Upper lobe of left lung (tissue), 6 donors: ENCODE measurements at regions not wholly inside any gene's neighbourhood (a gene's known extent, or its start where the extent isn't known, plus 50 kb on each side); places are given as distances from the start of the nearest gene placed in this dataset.

ENCODE experiments used
- ATAC-seq, 2 donors: fragments of 200-7000 bp; cut with Tn5 transposase; one replicate each; pipeline ENCODE4 v1.9.1; 2022; ENCODE audit warnings: mild to moderate bottlenecking in 2 of 2, moderate library complexity in 2 of 2; ENCODE audit not compliant: low FRiP score in 2 of 2
- DNase-seq, 2 donors: peaks; one replicate each; pipeline ENCODE4 v3.0.0-alpha.2; 2019 to 2020
- H3K27ac ChIP-seq, 4 donors: fragments of 200-600 bp; sonication (generic); one replicate each; pipeline ENCODE4 v1.5.1; 2016 to 2019
- H3K27me3 ChIP-seq, 4 donors: fragments of 200-600 bp; sonication (generic); one replicate each; pipeline ENCODE4 v1.5.1; 2017 to 2019
- H3K36me3 ChIP-seq, 4 donors: fragments of 200-600 bp; sonication (generic); one replicate each; pipeline ENCODE4 v1.5.1; 2016 to 2019
- H3K4me1 ChIP-seq, 4 donors: fragments of 200-600 bp; sonication (generic); one replicate each; pipeline ENCODE4 v1.5.1; 2018 to 2019
- H3K4me3 ChIP-seq, 4 donors: fragments of 200-600 bp; sonication (generic); one replicate each; pipeline ENCODE4 v1.5.1; 2017 to 2019; ENCODE audit warnings: mild to moderate bottlenecking in 2 of 4, moderate library complexity in 1 of 4
- H3K9me3 ChIP-seq, 4 donors: fragments of 200-600 bp; sonication (generic); one replicate each; pipeline ENCODE4 v1.5.1; 2018 to 2019
- CTCF ChIP-seq, 6 experiments: fragments of 450-650 bp in 4 of 6; fragments of 200-600 bp in 2 of 6; sonication (generic) in 2 of 6; IDR thresholded peaks; one replicate each; pipeline ENCODE4 v1.5.1; 2016 to 2019; ENCODE audit warnings: antibody characterized with exemption in 6 of 6
- EP300 ChIP-seq, 4 donors: sonication (generic); formaldehyde crosslinking; IDR thresholded peaks; one replicate each; pipeline ENCODE4 v1.5.1; 2017; ENCODE audit warnings: antibody characterized with exemption in 4 of 4, control low read depth in 2 of 4
- POLR2A ChIP-seq, 4 donors: fragments of 450-650 bp; IDR thresholded peaks; one replicate each; pipeline ENCODE4 v1.5.1; 2016 to 2017; ENCODE audit warnings: antibody characterized with exemption in 4 of 4, mild to moderate bottlenecking in 2 of 4
- POLR2AphosphoS5 ChIP-seq, 2 donors: sonication (generic); formaldehyde crosslinking; IDR thresholded peaks; one replicate each; pipeline ENCODE4 v1.5.1; 2017; ENCODE audit warnings: antibody characterized with exemption in 2 of 2
- WGBS, 2 donors: methylation state at CpG; one replicate each; pipeline ENCODE4 v1.1.5; 2017 to 2018; 5-methylcytosine and 5-hydroxymethylcytosine counted together
- donor health status: DM: no; HTN: no; CAD: no; lungs with moderate emphysema.
- donor health status: DM: no; HTN: yes; CAD: no; lungs with severe emphysema.

DNA sequence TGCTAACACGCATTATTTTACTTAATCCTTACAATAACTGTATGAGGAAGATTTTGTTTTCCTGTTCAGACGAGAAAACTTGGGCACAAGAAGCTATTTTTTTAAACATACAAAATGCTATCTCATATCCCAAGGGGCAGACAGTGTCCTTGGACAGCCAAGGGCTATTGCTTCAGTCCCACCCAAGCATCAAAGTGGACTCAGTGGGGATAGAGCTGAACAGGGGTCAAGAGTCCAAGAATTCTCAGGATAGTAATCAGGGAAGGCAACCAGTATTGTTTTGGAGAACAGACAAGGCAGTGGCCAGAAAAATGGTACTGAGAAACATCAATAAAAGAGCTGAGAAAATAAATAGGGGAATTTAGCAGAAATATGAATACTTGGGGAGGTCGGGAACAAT is 465.7 kb downstream of the PLPP3 start:
- ATAC-seq, result no peak
- no peak overlapping the region for H3K4me3 ChIP-seq
- 78% methylated on average over 3 of the region's 3 CpGs for WGBS, 2 donors
- no peaks in the 10 kb centered on the region for H3K36me3 ChIP-seq
- H3K27ac ChIP-seq, result no peak overlapping the region
- H3K27me3 ChIP-seq, result no peaks in the 10 kb centered on the region
- no peak for DNase-seq
- peaks cover 0 to 9% (median 2%) of the 10 kb centered on the region in 4 donors for H3K9me3 ChIP-seq
- TF ChIP-seq POLR2A (IDR thresholded peaks at IDR 0.05) (no peak), EP300 (IDR thresholded peaks at IDR 0.05) (no peak), CTCF (IDR thresholded peaks at IDR 0.05) (no peak)
- no peaks in the 10 kb centered on the region for H3K4me1 ChIP-seq

GRCh38 chr1:56107275-56107638 is 472.1 kb downstream of the PLPP3 start:
- H3K4me3 ChIP-seq, result no peak overlapping the region

GRCh38 chr1:56106531-56107274 is 472.7 kb downstream of the PLPP3 start:
- H3K4me3 ChIP-seq, result no peak overlapping the region
- 73 to 94% methylated on average over 2 of the region's 2 CpGs for WGBS, 2 donors
- TF ChIP-seq EP300 (IDR thresholded peaks at IDR 0.05) (no peak), POLR2AphosphoS5 (IDR thresholded peaks at IDR 0.05) (no peak), POLR2A (IDR thresholded peaks at IDR 0.05) (no peak), CTCF (IDR thresholded peaks at IDR 0.05) (no peak)
- H3K27ac ChIP-seq, result no peak overlapping the region
- H3K27me3 ChIP-seq, result no peaks in the 10 kb centered on the region
- DNase-seq, result no peak
- no peaks in the 10 kb centered on the region for H3K36me3 ChIP-seq
- H3K9me3 ChIP-seq, result peaks cover 0 to 10% (median 6%) of the 10 kb centered on the region in 4 donors
- no peak for ATAC-seq
- H3K4me1 ChIP-seq, result no peaks in the 10 kb centered on the region

More at GRCh38 chr1:56107275-56107638, 472.1 kb downstream of the PLPP3 start:
- Histone ChIP-seq H3K4me1 (no peaks in the 10 kb centered on the region), H3K27ac (no peak overlapping the region), H3K9me3 (peaks cover 0 to 11% (median 9%) of the 10 kb centered on the region in 4 donors), H3K36me3 (no peaks in the 10 kb centered on the region), H3K27me3 (no peaks in the 10 kb centered on the region)
- ATAC-seq, result no peak
- TF ChIP-seq POLR2AphosphoS5 (IDR thresholded peaks at IDR 0.05) (no peak), EP300 (IDR thresholded peaks at IDR 0.05) (no peak), CTCF (IDR thresholded peaks at IDR 0.05) (no peak), POLR2A (IDR thresholded peaks at IDR 0.05) (no peak)
- no peak for DNase-seq

DNA sequence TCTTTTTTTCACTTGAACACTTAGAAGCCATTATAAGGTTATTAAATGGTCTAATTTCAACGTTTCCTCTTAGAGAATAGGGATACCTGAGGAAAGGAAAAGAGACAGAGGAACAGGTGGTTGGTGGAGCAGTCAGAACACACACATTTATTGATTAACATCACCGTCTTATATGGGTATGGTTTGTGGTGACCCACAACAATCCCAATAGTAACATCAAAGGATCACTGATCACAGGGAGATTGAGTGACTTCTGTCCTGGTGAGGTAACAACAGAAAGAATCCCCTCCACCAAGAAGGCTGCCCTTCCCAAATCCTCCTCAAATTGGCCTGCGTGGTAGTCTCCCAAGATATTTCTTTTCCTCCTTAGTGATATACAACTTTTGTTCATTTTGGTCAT is 474.0 kb downstream of the PLPP3 start:
- ATAC-seq (no peak), DNase-seq (no peak)

More for the DNA sequence above, 474.0 kb downstream of the PLPP3 start:
- TF ChIP-seq EP300 (IDR thresholded peaks at IDR 0.05) (no peak), POLR2AphosphoS5 (IDR thresholded peaks at IDR 0.05) (no peak), CTCF (IDR thresholded peaks at IDR 0.05) (no peak), POLR2A (IDR thresholded peaks at IDR 0.05) (no peak)
- no peak overlapping the region for H3K27ac ChIP-seq
- no peaks in the 10 kb centered on the region for H3K36me3 ChIP-seq
- no peak overlapping the region for H3K4me3 ChIP-seq
- WGBS, 2 donors, result 78 to 85% methylated on average over 3 of the region's 3 CpGs
- no peaks in the 10 kb centered on the region for H3K4me1 ChIP-seq
- H3K9me3 ChIP-seq, result peaks cover 0 to 9% (median 4%) of the 10 kb centered on the region in 4 donors
- H3K27me3 ChIP-seq, result no peaks in the 10 kb centered on the region
